ENCODE measurements at regions not wholly inside any gene's neighbourhood (a gene's known extent, or its start where the extent isn't known, plus 50 kb on each side); places are given as distances from the start of the nearest gene placed in this dataset.

- TF ChIP-seq PPARA (CRISPR knock-in tag; IDR thresholded peaks at IDR 0.05; ENCODE audit: borderline replicate concordance) (no peak), ISL1 (CRISPR knock-in tag; IDR thresholded peaks at IDR 0.05) (no peak), ZNF565 (CRISPR knock-in tag; conservative IDR thresholded peaks at IDR 0.05; ENCODE audit: low read depth) (no peak)
Observed at GRCh38 chr10:57341294-57341693, 926.4 kb downstream of the IPMK start (continued).

- TF ChIP-seq TOX (CRISPR knock-in tag; IDR thresholded peaks at IDR 0.05; ENCODE audit: borderline replicate concordance) = no peak
- no peak for TF ChIP-seq ZNF8 (CRISPR knock-in tag; IDR thresholded peaks at IDR 0.05)
- no peak for TF ChIP-seq TSHZ2 (CRISPR knock-in tag; IDR thresholded peaks at IDR 0.05)
- TF ChIP-seq ARNTL (CRISPR knock-in tag; IDR thresholded peaks at IDR 0.05; ENCODE audit: borderline replicate concordance, low read depth) = no peak
- TF ChIP-seq PPARA (CRISPR knock-in tag; IDR thresholded peaks at IDR 0.05; ENCODE audit: borderline replicate concordance) = no peak
- TF ChIP-seq OSR1 (CRISPR knock-in tag; IDR thresholded peaks at IDR 0.05) = no peak
- no peak for TF ChIP-seq POU6F1 (CRISPR knock-in tag; IDR thresholded peaks at IDR 0.05; ENCODE audit: borderline replicate concordance, low read depth)
- no peak for TF ChIP-seq ZNF565 (CRISPR knock-in tag; conservative IDR thresholded peaks at IDR 0.05; ENCODE audit: low read depth)
- TF ChIP-seq BACH2 (CRISPR knock-in tag; IDR thresholded peaks at IDR 0.05; ENCODE audit: borderline replicate concordance) = no peak
- no peak for TF ChIP-seq PATZ1 (CRISPR knock-in tag; IDR thresholded peaks at IDR 0.05; ENCODE audit: borderline replicate concordance)
- TF ChIP-seq ISL1 (CRISPR knock-in tag; IDR thresholded peaks at IDR 0.05) = no peak
- no peak for TF ChIP-seq ZC3H10 (CRISPR knock-in tag; IDR thresholded peaks at IDR 0.05)
- TF ChIP-seq RARB (CRISPR knock-in tag; IDR thresholded peaks at IDR 0.05) = no peak
- no peak for TF ChIP-seq CREB5 (CRISPR knock-in tag; IDR thresholded peaks at IDR 0.05; ENCODE audit: low read depth)
- TF ChIP-seq CSRNP3 (CRISPR knock-in tag; IDR thresholded peaks at IDR 0.05) = no peak
- TF ChIP-seq ZFP30 (CRISPR knock-in tag; IDR thresholded peaks at IDR 0.05) = no peak
- peak; percentile 40; the same call in 1 of the 3 replicates for ATAC-seq
Observed at GRCh38 chr10:57338823-57339558, 928.7 kb downstream of the IPMK start.

- no peak for ATAC-seq
- no peak for TF ChIP-seq ZNF70 (CRISPR knock-in tag; IDR thresholded peaks at IDR 0.05)
- no peak for TF ChIP-seq CREB5 (CRISPR knock-in tag; IDR thresholded peaks at IDR 0.05; ENCODE audit: low read depth)
- TF ChIP-seq ESRRG (CRISPR knock-in tag; IDR thresholded peaks at IDR 0.05) = no peak
- TF ChIP-seq ZNF8 (CRISPR knock-in tag; IDR thresholded peaks at IDR 0.05) = no peak
- no peak for TF ChIP-seq TOX (CRISPR knock-in tag; IDR thresholded peaks at IDR 0.05; ENCODE audit: borderline replicate concordance)
- TF ChIP-seq TCF4 (CRISPR knock-in tag; IDR thresholded peaks at IDR 0.05; ENCODE audit: borderline replicate concordance) = no peak
- no peak for TF ChIP-seq TSHZ2 (CRISPR knock-in tag; IDR thresholded peaks at IDR 0.05)
- TF ChIP-seq CSDC2 (CRISPR knock-in tag; IDR thresholded peaks at IDR 0.05) = no peak
- TF ChIP-seq ISL1 (CRISPR knock-in tag; IDR thresholded peaks at IDR 0.05) = no peak
- TF ChIP-seq ARNTL (CRISPR knock-in tag; IDR thresholded peaks at IDR 0.05; ENCODE audit: borderline replicate concordance, low read depth) = no peak
- no peak for TF ChIP-seq SNAI2 (CRISPR knock-in tag; IDR thresholded peaks at IDR 0.05)
- no peak for TF ChIP-seq PATZ1 (CRISPR knock-in tag; IDR thresholded peaks at IDR 0.05; ENCODE audit: borderline replicate concordance)
Observed at GRCh38 chr10:57336865-57337264, 930.8 kb downstream of the IPMK start.
